H54 (cell line): ENCODE measurements at regions not wholly inside any gene's neighbourhood (a gene's known extent, or its start where the extent isn't known, plus 50 kb on each side); places are given as distances from the start of the nearest gene placed in this dataset.
A peak's percentile ranks its signal among the peaks of the same experiment; 100 is the strongest.
"Not testable (repeated sequence)": the region's sequence is repeated elsewhere in the genome, so short reads cannot be mapped to it uniquely, and the experiment has no call there.

Experiments used
- DNase-seq: peaks from one replicate; pipeline ENCODE4 v3.0.0; 2011; ENCODE audit warnings: low spot score, mixed read lengths; ENCODE audit not compliant: insufficient read length
- FAIRE-seq: peaks from 3 replicates; lab custom pipeline; 2011; peaks lifted over from hg19 to GRCh38; lab: Jason Lieb, UNC
- POLR2A ChIP-seq: IDR thresholded peaks from 2 replicates; pipeline ENCODE4 v1.6.1; 2011; ENCODE audit warnings: low read depth, mild to moderate bottlenecking, low read length

GRCh38 chr11:8763070-8763685 is 80.6 kb downstream of the RPL27A start:
- no peak for TF ChIP-seq POLR2A
- no peak for FAIRE-seq
- no peak for DNase-seq

- DNase-seq: peak; percentile 41
- TF ChIP-seq POLR2A: no peak
- FAIRE-seq: no peak
Observed at GRCh38 chr11:8765294-8765693, 82.7 kb downstream of the RPL27A start.

GRCh38 chr11:8766043-8766987 is 83.7 kb downstream of the RPL27A start:
- DNase-seq: no peak
- FAIRE-seq: no peak
- no peak for TF ChIP-seq POLR2A

- FAIRE-seq (no peak), DNase-seq (no peak)
- no peak for TF ChIP-seq POLR2A
Observed at GRCh38 chr11:8766988-8767374, 84.4 kb downstream of the RPL27A start.

- FAIRE-seq: no peak
- DNase-seq: peak; percentile 68
- TF ChIP-seq POLR2A: no peak
Observed at GRCh38 chr11:8767466-8768142, 85.0 kb downstream of the RPL27A start.

- DNase-seq (peak; percentile 68), FAIRE-seq (peak; percentile 57)
- no peak for TF ChIP-seq POLR2A
Observed at GRCh38 chr11:8768625-8769333, 86.2 kb downstream of the RPL27A start.

GRCh38 chr11:8772571-8773519 is 90.3 kb downstream of the RPL27A start:
- FAIRE-seq: no peak
- TF ChIP-seq POLR2A: no peak

GRCh38 chr11:8773916-8774539 is 91.4 kb downstream of the RPL27A start:
- TF ChIP-seq POLR2A: no peak
- DNase-seq: no peak
- FAIRE-seq: no peak

More at GRCh38 chr11:8772571-8773519, 90.3 kb downstream of the RPL27A start:
- no peak for DNase-seq

- not testable (repeated sequence) for FAIRE-seq, DNase-seq
Observed at GRCh38 chr11:8774916-8775315, 92.3 kb downstream of the RPL27A start.

GRCh38 chr11:8775332-8775731 is 92.7 kb downstream of the RPL27A start:
- FAIRE-seq: no peak
- no peak for TF ChIP-seq POLR2A
- no peak for DNase-seq

GRCh38 chr11:8775734-8776133 is 93.1 kb downstream of the RPL27A start:
- no peak for TF ChIP-seq POLR2A
- DNase-seq (no peak), FAIRE-seq (no peak)

GRCh38 chr11:8776209-8776608 is 93.6 kb downstream of the RPL27A start:
- DNase-seq (no peak), FAIRE-seq (no peak)
- no peak for TF ChIP-seq POLR2A
